PC-3 (cell line): ENCODE measurements at regions not wholly inside any gene's neighbourhood (a gene's known extent, or its start where the extent isn't known, plus 50 kb on each side); places are given as distances from the start of the nearest gene placed in this dataset.

Experiments
- EZH2 ChIP-seq: fragments of 300-600 bp; sonication (generic); IDR thresholded peaks from one replicate; pipeline ENCODE4 v1.6.1; 2017; ENCODE audit warnings: antibody characterized with exemption, mild to moderate bottlenecking, low read length; ENCODE audit not compliant: unreplicated experiment
- TF ChIP-seq, protein P1 (sequence below): fragments of 300-600 bp; sonication (generic); conservative IDR thresholded peaks from 2 replicates; pipeline ENCODE4 v1.5.1; 2017; ENCODE audit warnings: antibody characterized with exemption, low read depth, mild to moderate bottlenecking, low read length

DNA sequence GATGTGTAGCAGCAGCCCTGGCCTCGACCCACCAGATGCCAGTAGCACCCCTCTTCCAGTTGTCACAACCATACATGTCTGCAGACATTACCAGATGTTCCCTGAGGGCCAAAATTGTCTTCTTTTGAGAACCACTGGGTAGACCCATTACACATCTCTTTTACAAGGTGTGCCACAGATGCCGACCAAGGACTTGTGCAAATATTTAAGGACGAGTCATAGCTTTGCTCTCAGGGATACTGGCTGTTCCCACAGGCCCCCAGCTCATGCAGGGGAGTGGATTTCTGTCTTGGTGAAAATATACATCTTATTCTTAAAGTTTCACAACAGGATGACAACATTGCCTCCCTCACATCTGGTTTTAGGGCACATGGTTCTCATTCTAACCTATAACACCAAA, 59.4 kb upstream of the ZBTB18 start:
- TF ChIP-seq, protein P1, sequence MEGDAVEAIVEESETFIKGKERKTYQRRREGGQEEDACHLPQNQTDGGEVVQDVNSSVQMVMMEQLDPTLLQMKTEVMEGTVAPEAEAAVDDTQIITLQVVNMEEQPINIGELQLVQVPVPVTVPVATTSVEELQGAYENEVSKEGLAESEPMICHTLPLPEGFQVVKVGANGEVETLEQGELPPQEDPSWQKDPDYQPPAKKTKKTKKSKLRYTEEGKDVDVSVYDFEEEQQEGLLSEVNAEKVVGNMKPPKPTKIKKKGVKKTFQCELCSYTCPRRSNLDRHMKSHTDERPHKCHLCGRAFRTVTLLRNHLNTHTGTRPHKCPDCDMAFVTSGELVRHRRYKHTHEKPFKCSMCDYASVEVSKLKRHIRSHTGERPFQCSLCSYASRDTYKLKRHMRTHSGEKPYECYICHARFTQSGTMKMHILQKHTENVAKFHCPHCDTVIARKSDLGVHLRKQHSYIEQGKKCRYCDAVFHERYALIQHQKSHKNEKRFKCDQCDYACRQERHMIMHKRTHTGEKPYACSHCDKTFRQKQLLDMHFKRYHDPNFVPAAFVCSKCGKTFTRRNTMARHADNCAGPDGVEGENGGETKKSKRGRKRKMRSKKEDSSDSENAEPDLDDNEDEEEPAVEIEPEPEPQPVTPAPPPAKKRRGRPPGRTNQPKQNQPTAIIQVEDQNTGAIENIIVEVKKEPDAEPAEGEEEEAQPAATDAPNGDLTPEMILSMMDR: no peak
- no peak for TF ChIP-seq EZH2
